Gastrocnemius medialis (tissue), 4 donors: ENCODE measurements at regions not wholly inside any gene's neighbourhood (a gene's known extent, or its start where the extent isn't known, plus 50 kb on each side); places are given as distances from the start of the nearest gene placed in this dataset.

Experiments used
- POLR2A ChIP-seq, 2 donors: fragments of 450-650 bp; IDR thresholded peaks; one replicate each; pipeline ENCODE4 v1.6.1; 2017; ENCODE audit warnings: antibody characterized with exemption in 2 of 2, mild to moderate bottlenecking in 2 of 2, moderate library complexity in 2 of 2
- TF ChIP-seq, protein P1 (sequence below), 5 experiments: fragments of 450-650 bp in 3 of 5; fragments of 200-600 bp in 2 of 5; sonication (generic) in 2 of 5; IDR thresholded peaks in 4 of 5; conservative IDR thresholded peaks in 1 of 5; 1 replicate in 4 of 5; 2 replicates in 1 of 5; pipeline ENCODE4 v1.5.1; 2016 to 2019; ENCODE audit warnings: antibody characterized with exemption in 5 of 5, mild to moderate bottlenecking in 3 of 5, moderate library complexity in 3 of 5

DNA sequence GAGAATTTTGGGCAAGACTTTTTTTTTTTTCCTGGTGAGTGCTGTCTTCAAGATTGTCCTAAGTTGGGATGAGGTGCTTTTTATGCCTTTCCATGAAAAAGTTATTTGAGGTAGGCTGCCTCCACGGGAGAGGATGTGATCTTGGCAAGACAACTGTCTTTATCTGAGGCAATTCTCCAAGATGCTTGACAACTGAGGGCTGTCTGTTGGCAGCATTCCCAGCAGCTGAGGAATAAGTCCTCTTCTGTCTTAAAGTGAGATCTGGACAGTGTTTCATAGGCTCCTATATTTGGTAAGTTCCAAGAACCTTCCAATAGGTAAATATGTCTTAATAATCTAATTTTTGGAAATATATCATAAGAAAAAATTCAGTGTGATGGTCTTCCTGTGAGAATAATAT, 662.0 kb downstream of the CDH11 start:
- no peak for TF ChIP-seq POLR2A (IDR thresholded peaks at IDR 0.05)
- TF ChIP-seq, protein P1, sequence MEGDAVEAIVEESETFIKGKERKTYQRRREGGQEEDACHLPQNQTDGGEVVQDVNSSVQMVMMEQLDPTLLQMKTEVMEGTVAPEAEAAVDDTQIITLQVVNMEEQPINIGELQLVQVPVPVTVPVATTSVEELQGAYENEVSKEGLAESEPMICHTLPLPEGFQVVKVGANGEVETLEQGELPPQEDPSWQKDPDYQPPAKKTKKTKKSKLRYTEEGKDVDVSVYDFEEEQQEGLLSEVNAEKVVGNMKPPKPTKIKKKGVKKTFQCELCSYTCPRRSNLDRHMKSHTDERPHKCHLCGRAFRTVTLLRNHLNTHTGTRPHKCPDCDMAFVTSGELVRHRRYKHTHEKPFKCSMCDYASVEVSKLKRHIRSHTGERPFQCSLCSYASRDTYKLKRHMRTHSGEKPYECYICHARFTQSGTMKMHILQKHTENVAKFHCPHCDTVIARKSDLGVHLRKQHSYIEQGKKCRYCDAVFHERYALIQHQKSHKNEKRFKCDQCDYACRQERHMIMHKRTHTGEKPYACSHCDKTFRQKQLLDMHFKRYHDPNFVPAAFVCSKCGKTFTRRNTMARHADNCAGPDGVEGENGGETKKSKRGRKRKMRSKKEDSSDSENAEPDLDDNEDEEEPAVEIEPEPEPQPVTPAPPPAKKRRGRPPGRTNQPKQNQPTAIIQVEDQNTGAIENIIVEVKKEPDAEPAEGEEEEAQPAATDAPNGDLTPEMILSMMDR (IDR thresholded peaks at IDR 0.05 in 4 of 5, conservative IDR thresholded peaks at IDR 0.05 in 1 of 5) = no peak
